Ishikawa (cell line): ENCODE measurements at regions not wholly inside any gene's neighbourhood (a gene's known extent, or its start where the extent isn't known, plus 50 kb on each side); places are given as distances from the start of the nearest gene placed in this dataset.

Experiments used
- CEBPB ChIP-seq: IDR thresholded peaks from 2 replicates; pipeline ENCODE4 v1.6.1; 2012
- CREB1 ChIP-seq: IDR thresholded peaks from 2 replicates; pipeline ENCODE4 v1.6.1; 2012; ENCODE audit warnings: low read depth
- EP300 ChIP-seq: IDR thresholded peaks from 2 replicates; pipeline ENCODE4 v1.6.1; 2012; ENCODE audit warnings: borderline replicate concordance
- RAD21 ChIP-seq: IDR thresholded peaks from 2 replicates; pipeline ENCODE4 v1.6.1; 2012; ENCODE audit warnings: low read depth
- REST ChIP-seq: IDR thresholded peaks from 2 replicates; pipeline ENCODE4 v1.6.1; 2012; ENCODE audit warnings: low read depth, mild to moderate bottlenecking
- TAF1 ChIP-seq: IDR thresholded peaks from 2 replicates; pipeline ENCODE4 v1.6.1; 2012; ENCODE audit warnings: low read depth, mild to moderate bottlenecking
- TCF12 ChIP-seq: IDR thresholded peaks from 2 replicates; pipeline ENCODE4 v1.6.1; 2012; ENCODE audit warnings: low read depth
- TEAD4 ChIP-seq: IDR thresholded peaks from 2 replicates; pipeline ENCODE4 v1.6.1; 2012
- YY1 ChIP-seq: IDR thresholded peaks from 2 replicates; pipeline ENCODE4 v1.6.1; 2012; ENCODE audit warnings: low read depth
- ZBTB7A ChIP-seq: IDR thresholded peaks from 2 replicates; pipeline ENCODE4 v1.6.1; 2012; ENCODE audit warnings: low read depth

GRCh38 chr3:127036209-127037020 is 53.5 kb downstream of the PLXNA1 start:
- TF ChIP-seq RAD21: no peak
- TF ChIP-seq EP300: no peak
- TF ChIP-seq REST: no peak
- no peak for TF ChIP-seq CEBPB
- no peak for TF ChIP-seq ZBTB7A
- TF ChIP-seq TEAD4: no peak
- no peak for TF ChIP-seq TCF12
- TF ChIP-seq TAF1: no peak
- TF ChIP-seq CREB1: no peak
- TF ChIP-seq YY1: no peak
